ENCODE measurements at regions not wholly inside any gene's neighbourhood (a gene's known extent, or its start where the extent isn't known, plus 50 kb on each side); places are given as distances from the start of the nearest gene placed in this dataset.
"Not testable (repeated sequence)": the region's sequence is repeated elsewhere in the genome, so short reads cannot be mapped to it uniquely, and the experiment has no call there.

DNA sequence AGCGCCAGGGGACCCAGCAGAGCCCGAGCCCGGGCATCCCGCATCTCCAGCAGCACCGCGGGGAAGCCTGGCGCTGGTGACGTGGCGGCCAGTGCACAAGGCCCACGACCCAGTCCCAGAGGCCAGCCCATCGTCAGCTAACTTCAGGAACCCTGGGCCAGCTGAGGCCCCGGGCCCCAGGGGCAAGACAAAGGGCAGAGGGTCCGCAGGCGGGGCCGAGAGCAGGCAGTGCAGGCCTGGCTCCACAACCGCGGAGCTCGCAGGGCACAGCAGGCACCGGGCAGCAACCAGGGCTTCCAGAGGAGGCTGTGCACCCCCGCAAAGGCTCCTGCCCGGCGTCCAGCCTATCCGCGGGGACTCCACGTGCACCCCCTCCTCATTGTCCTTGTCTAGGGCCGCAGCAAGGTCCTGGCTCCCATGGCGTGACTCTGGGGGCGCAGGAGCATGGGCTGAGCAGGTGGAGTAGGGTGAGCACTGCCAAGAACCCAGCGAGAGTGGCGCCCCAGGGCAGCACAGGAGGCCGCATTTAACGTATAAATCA is 352.5 kb downstream of the KCNJ18 start:
- not testable (repeated sequence) for DNase-seq (ENCODE audit: low read depth in 2 of 2); H3K4me3 ChIP-seq (replicated peaks in 1 of 2; ENCODE audit: low read depth in 2 of 2, low read length in 2 of 2)

DNA sequence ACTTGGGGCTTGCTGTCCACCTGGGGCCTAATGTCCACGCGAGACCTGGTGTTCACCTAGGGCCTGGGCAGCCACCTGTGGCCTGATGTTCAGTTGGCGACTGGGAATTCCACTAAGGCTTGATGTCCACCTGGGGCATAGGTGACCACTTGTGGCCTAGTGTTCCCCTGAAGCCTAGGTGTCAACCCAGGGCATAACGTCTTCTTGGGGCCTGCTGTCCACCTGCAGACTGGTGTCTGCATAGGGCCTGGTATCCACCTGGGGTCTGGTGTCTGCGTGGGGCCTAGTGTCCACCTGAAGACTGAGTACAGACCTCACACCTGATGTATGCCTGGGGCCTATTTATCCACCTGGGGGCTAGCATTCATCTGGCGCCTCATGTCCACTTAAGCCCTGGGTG is 355.2 kb downstream of the KCNJ18 start:
- H3K4me3 ChIP-seq (replicated peaks in 1 of 2; ENCODE audit: low read depth in 2 of 2, low read length in 2 of 2); DNase-seq (ENCODE audit: low read depth in 2 of 2): not testable (repeated sequence)

DNA sequence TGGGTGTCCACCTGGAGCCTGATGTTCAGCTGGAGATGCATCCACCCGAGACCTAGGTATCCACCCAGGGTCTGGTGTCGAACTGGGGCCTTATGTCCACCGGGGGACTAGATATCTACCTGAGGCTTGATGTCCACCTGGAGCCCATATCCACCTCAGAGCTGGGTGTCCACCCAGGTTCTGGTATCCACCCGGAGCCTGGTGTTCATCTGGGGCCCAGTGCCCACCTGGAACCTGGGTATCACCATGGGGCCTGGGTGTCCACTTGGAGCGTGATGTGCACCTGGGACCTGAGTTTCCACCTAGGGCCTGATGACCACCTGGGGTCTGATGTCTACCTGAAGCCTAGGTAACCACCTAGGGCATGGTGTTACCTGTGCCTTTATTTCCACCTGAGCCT is 355.9 kb downstream of the KCNJ18 start:
- not testable (repeated sequence) for H3K4me3 ChIP-seq (replicated peaks in 1 of 2; ENCODE audit: low read depth in 2 of 2, low read length in 2 of 2); DNase-seq (ENCODE audit: low read depth in 2 of 2)

DNA sequence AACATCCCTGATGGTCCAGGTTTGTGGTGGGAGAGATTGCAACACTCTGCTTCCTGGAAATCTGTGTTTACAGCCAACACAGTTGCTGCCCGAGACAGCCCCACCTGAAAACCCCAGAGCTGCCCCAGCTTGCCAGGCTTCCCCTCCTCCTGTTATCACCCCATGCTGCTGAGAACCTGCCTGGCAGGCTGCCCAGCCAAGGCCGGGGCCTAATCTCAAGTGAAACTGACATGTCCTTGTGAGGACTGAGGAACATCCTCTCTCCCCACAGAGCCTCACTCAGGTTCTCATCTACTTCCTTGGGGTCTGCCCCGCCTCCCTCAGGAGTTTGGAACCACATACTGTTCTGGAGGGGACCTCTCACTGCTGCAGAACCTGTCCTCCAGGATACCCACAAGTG is 358.4 kb downstream of the KCNJ18 start:
- not testable (repeated sequence) for H3K4me3 ChIP-seq (replicated peaks in 1 of 2; ENCODE audit: low read depth in 2 of 2, low read length in 2 of 2); DNase-seq (ENCODE audit: low read depth in 2 of 2)

DNA sequence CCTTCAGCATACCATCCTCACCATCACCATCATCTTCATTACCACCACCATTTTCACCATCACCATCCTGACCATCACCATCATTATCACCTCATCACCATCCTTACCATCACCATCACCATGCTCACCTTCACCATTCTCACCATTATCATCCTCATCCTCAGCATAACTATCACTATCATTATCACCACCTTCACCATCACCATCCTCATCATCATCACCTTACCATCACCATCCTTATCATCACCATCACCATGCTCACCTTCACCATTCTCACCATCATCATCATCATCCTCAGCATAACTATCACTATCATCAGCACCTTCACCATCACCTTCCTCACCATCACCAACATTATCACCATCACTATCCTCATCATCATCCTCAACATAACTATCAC is 360.4 kb downstream of the KCNJ18 start:
- H3K4me3 ChIP-seq (replicated peaks in 1 of 2; ENCODE audit: low read depth in 2 of 2, low read length in 2 of 2); DNase-seq (ENCODE audit: low read depth in 2 of 2): not testable (repeated sequence)

DNA sequence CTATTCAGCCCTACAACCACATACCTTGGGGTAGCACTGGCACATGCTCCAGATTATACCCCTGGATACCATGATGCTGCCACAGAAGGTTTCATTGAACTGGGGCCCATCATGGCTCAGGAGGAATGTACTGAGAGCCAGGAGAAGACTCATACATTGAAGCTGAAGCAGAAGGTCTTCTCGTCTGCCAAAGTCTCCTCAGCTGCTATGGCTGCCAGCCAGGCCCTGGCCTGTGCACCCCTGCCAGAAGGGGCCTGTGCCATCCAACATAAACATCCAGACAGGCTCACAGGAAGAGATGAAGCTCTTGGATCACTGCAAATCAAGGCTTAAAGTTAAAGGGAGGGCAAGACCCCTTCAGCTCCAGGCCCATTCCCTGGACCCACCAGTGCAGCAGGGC is 364.2 kb downstream of the KCNJ18 start:
- DNase-seq (ENCODE audit: low read depth in 2 of 2); H3K4me3 ChIP-seq (replicated peaks in 1 of 2; ENCODE audit: low read depth in 2 of 2, low read length in 2 of 2): not testable (repeated sequence)

DNA sequence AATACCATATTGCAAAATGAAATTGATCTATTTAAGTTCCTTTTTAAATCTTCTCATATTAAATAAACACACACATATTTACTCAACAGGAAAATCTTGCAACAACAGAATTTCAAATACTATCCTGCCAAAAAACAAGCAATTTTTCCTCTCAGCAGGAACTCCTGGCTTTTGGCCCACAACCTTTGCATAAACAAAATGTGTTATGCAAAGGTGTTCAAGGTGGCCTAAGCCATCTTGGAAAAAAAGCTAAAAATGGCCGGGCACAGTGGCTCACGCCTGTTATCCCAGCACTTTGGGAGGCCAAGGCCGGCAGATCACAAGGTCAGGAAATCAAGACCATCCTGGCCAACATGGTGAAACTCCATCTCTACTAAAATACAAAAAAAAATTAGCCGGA is 383.6 kb downstream of the KCNJ18 start:
- DNase-seq (ENCODE audit: low read depth in 2 of 2); H3K4me3 ChIP-seq (replicated peaks in 1 of 2; ENCODE audit: low read depth in 2 of 2, low read length in 2 of 2): not testable (repeated sequence)

DNA sequence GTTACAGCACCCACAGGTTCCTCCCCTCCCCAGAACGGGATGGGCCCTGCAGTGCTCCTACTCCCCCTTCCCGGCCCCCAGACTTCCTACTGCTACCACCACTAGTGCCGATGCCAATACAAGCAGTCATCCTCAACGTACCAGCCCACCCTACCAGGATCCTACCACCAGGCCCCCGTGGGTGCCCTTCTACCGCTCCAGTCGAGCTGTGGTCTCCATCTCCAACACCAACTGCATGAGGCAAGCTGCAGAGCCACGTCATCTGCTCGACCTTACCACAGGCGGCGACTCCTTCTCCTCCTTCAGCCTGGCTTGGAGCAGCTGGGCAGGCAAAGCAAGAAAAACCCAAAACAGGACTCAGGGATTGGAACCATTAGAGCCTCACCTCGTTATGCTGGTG is 396.3 kb downstream of the KCNJ18 start:
- H3K4me3 ChIP-seq (replicated peaks in 1 of 2; ENCODE audit: low read depth in 2 of 2, low read length in 2 of 2), result not testable (repeated sequence)

DNA sequence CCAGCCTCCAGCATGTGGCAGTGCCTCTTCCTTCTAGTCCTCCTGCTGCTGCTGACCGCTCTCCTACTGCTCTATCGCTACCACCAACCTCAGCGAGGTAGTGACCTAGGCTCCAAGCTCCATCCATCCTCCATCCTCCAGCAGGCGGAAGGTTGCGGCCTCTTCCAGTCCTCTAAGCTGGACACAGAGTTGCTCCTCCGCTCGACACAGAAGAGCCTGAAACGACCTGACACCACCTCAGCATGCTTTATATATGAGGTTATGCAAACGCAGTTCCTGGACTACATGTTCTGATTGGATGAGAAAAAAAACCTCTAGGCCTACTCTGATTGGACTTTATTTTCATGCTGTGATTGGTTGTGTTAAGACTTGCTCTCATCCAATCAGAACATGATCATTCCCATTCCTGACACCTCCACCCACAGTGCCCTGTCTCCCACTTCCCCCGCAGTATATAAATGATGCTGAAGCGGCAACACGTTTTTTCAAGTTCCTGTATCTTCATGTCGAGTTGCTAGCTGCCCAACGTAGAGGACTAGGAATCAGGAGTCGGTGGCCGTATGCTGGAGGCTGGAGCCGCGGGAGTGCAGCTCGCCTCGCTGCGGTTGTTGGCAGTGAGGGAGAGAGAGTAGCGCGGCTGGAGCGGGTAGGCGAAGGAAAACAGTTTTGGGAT is 398.1 kb downstream of the KCNJ18 start:
- no peak overlapping the region for H3K4me3 ChIP-seq (replicated peaks in 1 of 2; ENCODE audit: low read depth in 2 of 2, low read length in 2 of 2)
- no peak for DNase-seq (ENCODE audit: low read depth in 2 of 2)
- TF ChIP-seq, protein P1, sequence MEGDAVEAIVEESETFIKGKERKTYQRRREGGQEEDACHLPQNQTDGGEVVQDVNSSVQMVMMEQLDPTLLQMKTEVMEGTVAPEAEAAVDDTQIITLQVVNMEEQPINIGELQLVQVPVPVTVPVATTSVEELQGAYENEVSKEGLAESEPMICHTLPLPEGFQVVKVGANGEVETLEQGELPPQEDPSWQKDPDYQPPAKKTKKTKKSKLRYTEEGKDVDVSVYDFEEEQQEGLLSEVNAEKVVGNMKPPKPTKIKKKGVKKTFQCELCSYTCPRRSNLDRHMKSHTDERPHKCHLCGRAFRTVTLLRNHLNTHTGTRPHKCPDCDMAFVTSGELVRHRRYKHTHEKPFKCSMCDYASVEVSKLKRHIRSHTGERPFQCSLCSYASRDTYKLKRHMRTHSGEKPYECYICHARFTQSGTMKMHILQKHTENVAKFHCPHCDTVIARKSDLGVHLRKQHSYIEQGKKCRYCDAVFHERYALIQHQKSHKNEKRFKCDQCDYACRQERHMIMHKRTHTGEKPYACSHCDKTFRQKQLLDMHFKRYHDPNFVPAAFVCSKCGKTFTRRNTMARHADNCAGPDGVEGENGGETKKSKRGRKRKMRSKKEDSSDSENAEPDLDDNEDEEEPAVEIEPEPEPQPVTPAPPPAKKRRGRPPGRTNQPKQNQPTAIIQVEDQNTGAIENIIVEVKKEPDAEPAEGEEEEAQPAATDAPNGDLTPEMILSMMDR (IDR thresholded peaks at IDR 0.05; ENCODE audit: low read depth, low read length), result no peak

More for the DNA sequence above, 396.3 kb downstream of the KCNJ18 start:
- DNase-seq (ENCODE audit: low read depth in 2 of 2), result not testable (repeated sequence)

DNA sequence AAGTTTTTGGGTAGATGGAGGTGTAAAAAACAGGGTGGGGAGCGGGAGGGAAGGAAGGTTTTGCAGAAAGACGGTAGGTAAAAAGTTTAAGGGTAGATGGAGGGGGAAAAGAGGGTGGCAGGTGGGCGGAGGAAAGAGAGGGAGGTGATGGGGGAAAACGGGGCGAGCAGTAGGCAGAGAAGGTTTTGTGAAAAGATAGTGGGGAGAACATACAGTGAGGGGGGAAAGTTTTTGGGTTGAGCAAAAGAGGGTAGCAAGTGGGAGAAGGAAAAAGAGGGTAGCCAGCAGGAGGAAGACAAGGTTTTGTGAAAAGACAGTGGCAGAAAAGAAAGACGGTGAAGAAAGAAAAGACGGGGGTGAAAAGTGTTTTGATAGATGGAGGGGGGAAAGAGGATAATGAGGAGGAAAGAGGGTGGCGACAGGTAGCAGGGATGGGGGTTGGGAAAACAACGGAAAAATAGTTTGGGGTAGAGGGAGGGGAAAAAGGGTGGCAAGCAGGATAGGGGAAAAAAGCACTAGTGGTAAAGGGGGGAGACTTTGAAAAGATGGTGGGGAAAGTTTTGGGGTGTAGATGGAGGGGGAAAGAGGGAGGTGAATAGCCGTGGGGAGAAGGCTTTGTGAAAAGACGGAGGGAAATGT is 398.8 kb downstream of the KCNJ18 start:
- DNase-seq (ENCODE audit: low read depth in 2 of 2); H3K4me3 ChIP-seq (replicated peaks in 1 of 2; ENCODE audit: low read depth in 2 of 2, low read length in 2 of 2): not testable (repeated sequence)

DNA sequence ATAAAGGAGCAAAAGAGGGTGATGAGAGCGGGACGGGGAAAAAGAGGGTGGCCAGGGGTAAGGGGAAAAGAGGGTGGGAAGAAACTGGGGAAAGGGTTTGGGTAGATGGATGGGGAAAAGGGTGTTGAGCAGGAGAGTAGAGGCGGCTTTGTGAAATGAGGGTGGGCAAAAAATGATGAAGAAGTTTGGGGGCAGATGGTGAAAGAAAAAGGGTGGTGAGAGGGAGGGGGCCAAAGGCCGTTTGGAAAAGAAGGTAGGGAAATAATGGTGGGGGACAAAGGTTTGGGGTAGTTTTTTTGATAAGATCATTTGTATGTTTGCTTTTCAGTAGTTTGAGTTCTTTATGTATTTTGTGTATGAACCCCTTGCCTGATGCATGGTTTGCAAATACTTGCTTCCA is 399.5 kb downstream of the KCNJ18 start:
- DNase-seq (ENCODE audit: low read depth in 2 of 2); H3K4me3 ChIP-seq (replicated peaks in 1 of 2; ENCODE audit: low read depth in 2 of 2, low read length in 2 of 2): not testable (repeated sequence)

DNA sequence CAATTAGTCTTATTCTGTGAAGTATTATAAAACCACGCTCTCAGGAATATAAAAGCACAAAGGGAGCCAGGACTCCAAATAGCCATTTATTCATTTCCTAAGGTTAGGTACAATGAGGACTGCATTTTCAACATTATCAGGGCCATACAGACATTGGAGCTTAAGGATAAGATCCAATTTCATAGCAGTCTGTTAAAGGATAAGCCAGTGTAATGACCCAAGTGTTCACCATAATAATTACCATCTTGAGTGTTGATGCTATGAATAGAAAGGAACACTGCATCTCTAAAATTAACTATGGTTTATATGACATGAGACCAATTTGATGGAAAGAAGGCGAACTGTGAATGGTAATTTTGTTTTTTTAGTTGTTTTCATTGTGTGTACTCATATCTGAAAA is 403.1 kb downstream of the KCNJ18 start:
- H3K4me3 ChIP-seq (replicated peaks in 1 of 2; ENCODE audit: low read depth in 2 of 2, low read length in 2 of 2); DNase-seq (ENCODE audit: low read depth in 2 of 2): not testable (repeated sequence)

DNA sequence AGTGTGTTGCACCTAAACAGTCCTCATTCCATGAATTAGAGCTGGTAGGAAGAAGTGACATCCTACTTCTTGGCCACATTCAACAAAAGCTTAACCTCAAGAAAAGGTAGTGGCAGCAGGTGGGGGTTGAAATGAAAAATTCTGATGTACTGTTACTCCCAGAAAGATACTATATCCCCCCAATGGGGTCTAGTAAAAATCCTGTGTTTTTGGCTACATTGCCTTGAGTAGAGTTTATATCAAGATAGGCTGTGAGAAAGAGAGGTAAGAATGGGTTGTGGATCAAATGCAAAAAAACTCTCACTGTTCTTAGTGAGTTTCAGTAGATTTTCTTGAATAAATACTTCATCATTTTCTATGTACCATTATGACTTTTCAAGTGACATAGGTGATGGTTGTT is 407.3 kb downstream of the KCNJ18 start:
- H3K4me3 ChIP-seq (replicated peaks in 1 of 2; ENCODE audit: low read depth in 2 of 2, low read length in 2 of 2); DNase-seq (ENCODE audit: low read depth in 2 of 2): not testable (repeated sequence)
